Kidney (tissue), 13 donors: ENCODE measurements at regions not wholly inside any gene's neighbourhood (a gene's known extent, or its start where the extent isn't known, plus 50 kb on each side); places are given as distances from the start of the nearest gene placed in this dataset.
A peak's percentile ranks its signal among the peaks of the same experiment; 100 is the strongest.

Source experiments
- DNase-seq, 5 donors: peaks; one replicate each; pipeline ENCODE4 v3.0.0-alpha.2; 2013 to 2020
- FAIRE-seq: peaks from 2 replicates; lab custom pipeline; 2012; peaks lifted over from hg19 to GRCh38; lab: Jason Lieb, UNC
- H3K27ac ChIP-seq, 2 donors: one replicate each; pipeline ENCODE4 v1.7.0; 2013; ENCODE audit warnings: low read depth in 2 of 2, low read length in 2 of 2, inconsistent platforms in 1 of 2
- H3K27me3 ChIP-seq: one replicate; pipeline ENCODE4 v1.7.1; 2013; ENCODE audit warnings: low read length, inconsistent platforms; ENCODE audit not compliant: control insufficient read depth, insufficient read depth
- H3K36me3 ChIP-seq, 3 donors: one replicate each; pipeline versions ENCODE4 v1.7.0 to v1.7.1; 2013; ENCODE audit warnings: low read length in 3 of 3, control low read depth in 1 of 3, inconsistent platforms in 1 of 3; ENCODE audit not compliant: insufficient read depth in 3 of 3, control insufficient read depth in 2 of 3
- H3K4me1 ChIP-seq, 3 donors: one replicate each; pipeline versions ENCODE4 v1.7.0 to v1.7.1; 2013; ENCODE audit warnings: low read length in 3 of 3, inconsistent platforms in 1 of 3, low read depth in 1 of 3; ENCODE audit not compliant: control insufficient read depth in 2 of 3, insufficient read depth in 2 of 3
- H3K4me3 ChIP-seq, 3 donors: one replicate each; pipeline versions ENCODE4 v1.7.0 to v1.8.1; 2013; ENCODE audit warnings: low read length in 3 of 3, control low read depth in 1 of 3, inconsistent platforms in 1 of 3
- H3K9ac ChIP-seq, 3 donors: one replicate each; pipeline versions ENCODE4 v1.7.0 to v1.7.1; 2013; ENCODE audit warnings: low read length in 3 of 3, control low read depth in 1 of 3, inconsistent platforms in 1 of 3
- H3K9me3 ChIP-seq, 3 donors: one replicate each; pipeline versions ENCODE4 v1.7.0 to v1.7.1; 2013; ENCODE audit warnings: low read length in 3 of 3, control low read depth in 1 of 3, inconsistent platforms in 1 of 3; ENCODE audit not compliant: control insufficient read depth in 2 of 3, insufficient read depth in 1 of 3
- CTCF ChIP-seq: IDR thresholded peaks from 3 replicates; pipeline ENCODE4 v1.5.1; 2012; ENCODE audit warnings: mild to moderate bottlenecking, moderate library complexity, borderline replicate concordance; ENCODE audit not compliant: insufficient read depth; ENCODE audit errors: extremely low read depth
- intact Hi-C: fragments of 100-400 bp; cut with DNase I; formaldehyde crosslinking; loops from one replicate; pipeline ENCODE4 v1.11.1; 2022
- donor health status: control.
- donor health status: control.
- donor health status: control.
- donor health status: control.
- donor health status: control.
- donor health status: DM: yes; HTN: yes; CAD: no.
- donor health status: Normal renal cell carcinoma (clear cell type).

GRCh38 chr20:11403711-11404110 is 514.0 kb upstream of the BTBD3 start:
- H3K27me3 ChIP-seq: no peaks in the 10 kb centered on the region
- intact Hi-C loops: no loop called here
- no peak overlapping the region for H3K4me3 ChIP-seq
- H3K9ac ChIP-seq: no peak overlapping the region
- H3K9me3 ChIP-seq: no peaks in the 10 kb centered on the region
- DNase-seq (peak in 4 of 5 donors; percentile 39 to 87 (median 66)), FAIRE-seq (no peak)
- H3K27ac ChIP-seq: no peak overlapping the region
- no peaks in the 10 kb centered on the region for H3K4me1 ChIP-seq
- H3K36me3 ChIP-seq: no peaks in the 10 kb centered on the region
- TF ChIP-seq CTCF: no peak

GRCh38 chr20:11406877-11407276 is 510.8 kb upstream of the BTBD3 start:
- no peak overlapping the region for H3K9ac ChIP-seq
- no peaks in the 10 kb centered on the region for H3K4me1 ChIP-seq
- no peak for TF ChIP-seq CTCF
- FAIRE-seq (no peak), DNase-seq (no peak)
- H3K27me3 ChIP-seq: no peaks in the 10 kb centered on the region
- H3K9me3 ChIP-seq: no peaks in the 10 kb centered on the region
- no peaks in the 10 kb centered on the region for H3K36me3 ChIP-seq
- no peak overlapping the region for H3K27ac ChIP-seq
- intact Hi-C loops: no loop called here
- no peak overlapping the region for H3K4me3 ChIP-seq

GRCh38 chr20:11409561-11409960 is 508.1 kb upstream of the BTBD3 start:
- no peaks in the 10 kb centered on the region for H3K9me3 ChIP-seq
- no peak for TF ChIP-seq CTCF
- FAIRE-seq (no peak), DNase-seq (no peak)
- no peaks in the 10 kb centered on the region for H3K27me3 ChIP-seq
- H3K27ac ChIP-seq: no peak overlapping the region
- intact Hi-C loops: no loop called here
- no peaks in the 10 kb centered on the region for H3K4me1 ChIP-seq
- no peak overlapping the region for H3K9ac ChIP-seq
- no peaks in the 10 kb centered on the region for H3K36me3 ChIP-seq
- H3K4me3 ChIP-seq: no peak overlapping the region

- TF ChIP-seq CTCF: no peak
- no peaks in the 10 kb centered on the region for H3K9me3 ChIP-seq
- no peak overlapping the region for H3K4me3 ChIP-seq
- FAIRE-seq: no peak
- intact Hi-C loops: no loop called here
- H3K27ac ChIP-seq: no peak overlapping the region
- H3K9ac ChIP-seq: no peak overlapping the region
- H3K36me3 ChIP-seq: no peaks in the 10 kb centered on the region
- H3K27me3 ChIP-seq: no peaks in the 10 kb centered on the region
- DNase-seq: peak in 1 of 5 donors; percentile 21
- no peaks in the 10 kb centered on the region for H3K4me1 ChIP-seq
Measured at GRCh38 chr20:11411765-11412164, 505.9 kb upstream of the BTBD3 start.
